NCI-H345 (cell line): ENCODE measurements at regions not wholly inside any gene's neighbourhood (a gene's known extent, or its start where the extent isn't known, plus 50 kb on each side); places are given as distances from the start of the nearest gene placed in this dataset.
A peak's percentile ranks its signal among the peaks of the same experiment; 100 is the strongest.
"Not testable (repeated sequence)": the region's sequence is repeated elsewhere in the genome, so short reads cannot be mapped to it uniquely, and the experiment has no call there.

Experiments used
- DNase-seq: peaks from one replicate; lab custom pipeline; 2025; lab: John Stamatoyannopoulos, UW

GRCh38 chr3:16769525-16769924 lies 115.2 kb upstream of the PLCL2 start:
- no peak for DNase-seq

GRCh38 chr3:16770021-16770420 lies 114.7 kb upstream of the PLCL2 start:
- no peak for DNase-seq

- DNase-seq: no peak
These were observed 114.0 kb upstream of the PLCL2 start for GRCh38 chr3:16770792-16771191.

- DNase-seq: not testable (repeated sequence)
These were observed 111.2 kb upstream of the PLCL2 start for GRCh38 chr3:16773594-16773993.

- DNase-seq: not testable (repeated sequence)
These were observed 110.2 kb upstream of the PLCL2 start for GRCh38 chr3:16774536-16774935.

GRCh38 chr3:16784973-16785372 lies 99.8 kb upstream of the PLCL2 start:
- DNase-seq: no peak

GRCh38 chr3:16785465-16785864 lies 99.3 kb upstream of the PLCL2 start:
- DNase-seq: no peak

GRCh38 chr3:16788440-16789056 lies 96.2 kb upstream of the PLCL2 start:
- DNase-seq: no peak

- DNase-seq: no peak
These were observed 95.2 kb upstream of the PLCL2 start for GRCh38 chr3:16789344-16790120.

GRCh38 chr3:16790432-16791400 lies 94.0 kb upstream of the PLCL2 start:
- no peak for DNase-seq

- no peak for DNase-seq
These were observed 91.4 kb upstream of the PLCL2 start for GRCh38 chr3:16793321-16793720.

GRCh38 chr3:16794257-16794656 lies 90.5 kb upstream of the PLCL2 start:
- DNase-seq: peak; percentile 11

- DNase-seq: no peak
These were observed 89.2 kb upstream of the PLCL2 start for GRCh38 chr3:16795581-16795980.

GRCh38 chr3:16797831-16798230 lies 86.9 kb upstream of the PLCL2 start:
- no peak for DNase-seq

- no peak for DNase-seq
These were observed 86.0 kb upstream of the PLCL2 start for GRCh38 chr3:16798738-16799137.

GRCh38 chr3:16800361-16800760 lies 84.4 kb upstream of the PLCL2 start:
- no peak for DNase-seq

GRCh38 chr3:16801223-16801622 lies 83.5 kb upstream of the PLCL2 start:
- no peak for DNase-seq

- DNase-seq: no peak
These were observed 83.1 kb upstream of the PLCL2 start for GRCh38 chr3:16801698-16802097.

GRCh38 chr3:16802389-16802788 lies 82.4 kb upstream of the PLCL2 start:
- DNase-seq: no peak

GRCh38 chr3:16803019-16803418 lies 81.7 kb upstream of the PLCL2 start:
- DNase-seq: no peak

GRCh38 chr3:16807391-16807790 lies 77.4 kb upstream of the PLCL2 start:
- no peak for DNase-seq

GRCh38 chr3:16808393-16809107 lies 76.2 kb upstream of the PLCL2 start:
- DNase-seq: no peak
